Sigmoid colon (tissue), 6 donors: ENCODE measurements at regions not wholly inside any gene's neighbourhood (a gene's known extent, or its start where the extent isn't known, plus 50 kb on each side); places are given as distances from the start of the nearest gene placed in this dataset.
"Not testable (repeated sequence)": the region's sequence is repeated elsewhere in the genome, so short reads cannot be mapped to it uniquely, and the experiment has no call there.

Source experiments
- DNase-seq: peaks from one replicate; pipeline ENCODE4 v3.0.0-alpha.2; 2019
- H3K27ac ChIP-seq, 4 donors: fragments of 200-600 bp; sonication (generic); one replicate each; pipeline ENCODE4 v1.5.1; 2016 to 2019; ENCODE audit warnings: mild to moderate bottlenecking in 1 of 4
- H3K27me3 ChIP-seq, 3 donors: fragments of 200-600 bp; sonication (generic); one replicate each; pipeline ENCODE4 v1.5.1; 2019; ENCODE audit warnings: mild to moderate bottlenecking in 1 of 3
- H3K36me3 ChIP-seq, 4 donors: fragments of 200-600 bp; sonication (generic); one replicate each; pipeline ENCODE4 v1.5.1; 2016 to 2019
- H3K4me1 ChIP-seq, 4 donors: fragments of 200-600 bp; sonication (generic); one replicate each; pipeline ENCODE4 v1.5.1; 2017 to 2019
- H3K4me3 ChIP-seq, 4 donors: fragments of 200-600 bp; sonication (generic); one replicate each; pipeline ENCODE4 v1.5.1; 2017 to 2019; ENCODE audit warnings: mild to moderate bottlenecking in 2 of 4, moderate library complexity in 1 of 4
- H3K9me3 ChIP-seq, 4 donors: fragments of 200-600 bp in 3 of 4; sonication (generic) in 3 of 4; one replicate each; pipeline versions ENCODE4 v1.5.1 to v1.6.1; 2013 to 2019
- CTCF ChIP-seq, 4 experiments: fragments of 450-650 bp in 3 of 4; fragments of 200-600 bp in 1 of 4; IDR thresholded peaks; one replicate each; pipeline ENCODE4 v1.5.1; 2016 to 2019; ENCODE audit warnings: antibody characterized with exemption in 4 of 4, mild to moderate bottlenecking in 3 of 4, moderate library complexity in 2 of 4
- EP300 ChIP-seq, 4 donors: sonication (generic); formaldehyde crosslinking; IDR thresholded peaks; one replicate each; pipeline ENCODE4 v1.6.1; 2017; ENCODE audit warnings: antibody characterized with exemption in 4 of 4
- POLR2A ChIP-seq, 2 donors: fragments of 450-650 bp; IDR thresholded peaks; one replicate each; pipeline ENCODE4 v1.6.1; 2016; ENCODE audit warnings: antibody characterized with exemption in 2 of 2, mild to moderate bottlenecking in 2 of 2, moderate library complexity in 2 of 2
- POLR2AphosphoS5 ChIP-seq, 4 donors: sonication (generic); formaldehyde crosslinking; IDR thresholded peaks; one replicate each; pipeline ENCODE4 v1.6.1; 2017; ENCODE audit warnings: antibody characterized with exemption in 4 of 4
- WGBS, 2 donors: extraction: QIAGEN DNeasy Blood & Tissue Kit; methylation state at CpG; one replicate each; pipeline ENCODE4 v1.1.7; 2013; 5-methylcytosine and 5-hydroxymethylcytosine counted together
- intact Hi-C: fragments of 100-400 bp; cut with DNase I; formaldehyde crosslinking; loops from one replicate; pipeline ENCODE4 v1.15.1; 2023
- donor health status: healthy with polysubstance abuse.
- donor health status: healthy.

GRCh38 chr5:67639313-67639712 lies 442.7 kb upstream of the CD180 start:
- H3K27me3 ChIP-seq: no peaks in the 10 kb centered on the region
- no peak overlapping the region for H3K4me3 ChIP-seq
- no peaks in the 10 kb centered on the region for H3K9me3 ChIP-seq
- DNase-seq: peak; percentile 67
- intact Hi-C loops: no loop called here
- H3K36me3 ChIP-seq: no peaks in the 10 kb centered on the region
- TF ChIP-seq POLR2A (IDR thresholded peaks at IDR 0.05): no peak
- TF ChIP-seq EP300 (IDR thresholded peaks at IDR 0.05): no peak
- no peak for TF ChIP-seq CTCF (IDR thresholded peaks at IDR 0.05)
- TF ChIP-seq POLR2AphosphoS5 (IDR thresholded peaks at IDR 0.05): no peak
- H3K4me1 ChIP-seq: peaks cover 0 to 26% (median 22%) of the 10 kb centered on the region in 4 donors
- 74 to 81% methylated on average over 3 of the region's 3 CpGs for WGBS, 2 donors
- H3K27ac ChIP-seq: peak overlapping the region in 3 of 4 donors; percentile 17 to 46 (median 40)

GRCh38 chr5:67636850-67637524 lies 440.4 kb upstream of the CD180 start:
- DNase-seq: no peak
- 91 to 94% methylated on average over 3 of the region's 3 CpGs for WGBS, 2 donors
- intact Hi-C loops: no loop called here
- no peak overlapping the region for H3K4me3 ChIP-seq
- no peaks in the 10 kb centered on the region for H3K27me3 ChIP-seq
- H3K9me3 ChIP-seq: no peaks in the 10 kb centered on the region
- peaks cover 0 to 26% (median 22%) of the 10 kb centered on the region in 4 donors for H3K4me1 ChIP-seq
- no peaks in the 10 kb centered on the region for H3K36me3 ChIP-seq
- peak overlapping the region in 3 of 4 donors; percentile 23 to 36 (median 27) for H3K27ac ChIP-seq
- no peak for TF ChIP-seq CTCF (IDR thresholded peaks at IDR 0.05)

- peak; percentile 89 for DNase-seq
- 80 to 87% methylated on average over 1 of the region's 1 CpG for WGBS, 2 donors
- H3K4me3 ChIP-seq: no peak overlapping the region
- no peaks in the 10 kb centered on the region for H3K9me3 ChIP-seq
- no peaks in the 10 kb centered on the region for H3K27me3 ChIP-seq
- H3K36me3 ChIP-seq: no peaks in the 10 kb centered on the region
- peak overlapping the region; percentile 9 to 36 (median 25) for H3K27ac ChIP-seq
- no peak for TF ChIP-seq POLR2AphosphoS5 (IDR thresholded peaks at IDR 0.05)
- TF ChIP-seq POLR2A (IDR thresholded peaks at IDR 0.05): no peak
- TF ChIP-seq CTCF (IDR thresholded peaks at IDR 0.05): no peak
- TF ChIP-seq EP300 (IDR thresholded peaks at IDR 0.05): no peak
- intact Hi-C loops: no loop called here
- peaks cover 0 to 26% (median 22%) of the 10 kb centered on the region in 4 donors for H3K4me1 ChIP-seq
These were observed 439.5 kb upstream of the CD180 start for GRCh38 chr5:67636091-67636490.

- H3K4me1 ChIP-seq, H3K9me3 ChIP-seq, H3K4me3 ChIP-seq, H3K27me3 ChIP-seq, DNase-seq, H3K27ac ChIP-seq, H3K36me3 ChIP-seq, intact Hi-C loops: not testable (repeated sequence)
These were observed 430.5 kb upstream of the CD180 start for GRCh38 chr5:67627079-67627478.

- TF ChIP-seq POLR2AphosphoS5 (IDR thresholded peaks at IDR 0.05) (no peak), EP300 (IDR thresholded peaks at IDR 0.05) (no peak), POLR2A (IDR thresholded peaks at IDR 0.05) (no peak)
- Histone ChIP-seq H3K36me3 (no peaks in the 10 kb centered on the region), H3K27me3 (no peaks in the 10 kb centered on the region), H3K4me3 (no peak overlapping the region), H3K27ac (no peak overlapping the region), H3K9me3 (no peaks in the 10 kb centered on the region), H3K4me1 (peaks cover 0 to 6% (median 0%) of the 10 kb centered on the region in 4 donors)
- DNase-seq: no peak
- intact Hi-C loops: no loop called here
- 79 to 96% methylated on average over 1 of the region's 1 CpG for WGBS, 2 donors
These were observed 426.5 kb upstream of the CD180 start for GRCh38 chr5:67623078-67623477.
